DMS 273 treated with DMSO at 0.1 percent for 48 hours (cell line): ENCODE measurements at regions not wholly inside any gene's neighbourhood (a gene's known extent, or its start where the extent isn't known, plus 50 kb on each side); places are given as distances from the start of the nearest gene placed in this dataset.

Experiments
- DNase-seq: peaks from one replicate; lab custom pipeline; 2025; lab: John Stamatoyannopoulos, UW

DNA sequence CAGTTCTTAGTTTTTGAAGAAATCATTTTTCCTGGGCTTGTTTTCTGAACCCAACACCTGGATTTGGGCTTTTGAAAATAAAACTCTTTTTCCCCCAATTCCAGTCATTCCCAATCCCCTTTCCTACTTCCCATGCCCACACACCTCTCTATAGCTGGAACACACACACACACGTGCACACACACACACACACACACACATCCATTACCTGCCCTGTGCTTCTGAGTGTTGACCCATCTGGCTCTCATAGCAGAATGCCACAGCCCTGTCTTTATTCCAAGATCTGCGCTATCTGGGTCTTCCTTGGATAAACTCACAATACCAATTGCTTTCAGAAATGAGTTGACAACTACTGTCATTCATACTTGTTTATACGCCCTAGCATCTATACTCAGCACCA, 54.9 kb upstream of the C4orf54 start:
- DNase-seq: no peak

DNA sequence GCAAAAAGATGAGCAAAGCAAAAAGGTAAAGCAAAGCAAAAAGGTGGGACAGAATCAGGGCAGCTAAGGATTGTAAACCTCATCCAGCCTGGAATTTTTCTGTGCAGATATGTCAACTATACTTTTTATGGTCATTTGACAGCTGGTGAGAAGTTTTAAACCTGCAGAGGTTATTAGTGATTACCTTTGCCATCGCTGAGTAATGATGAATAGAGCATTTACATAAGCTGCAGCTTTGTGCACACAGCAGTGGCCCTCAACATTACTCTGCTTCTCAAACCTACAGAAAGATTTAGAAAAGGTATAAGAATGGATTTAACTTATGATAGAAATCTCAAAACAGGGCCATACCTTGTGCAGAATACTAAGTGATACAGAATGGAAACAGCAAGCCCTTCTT, 54.5 kb upstream of the C4orf54 start:
- no peak for DNase-seq

DNA sequence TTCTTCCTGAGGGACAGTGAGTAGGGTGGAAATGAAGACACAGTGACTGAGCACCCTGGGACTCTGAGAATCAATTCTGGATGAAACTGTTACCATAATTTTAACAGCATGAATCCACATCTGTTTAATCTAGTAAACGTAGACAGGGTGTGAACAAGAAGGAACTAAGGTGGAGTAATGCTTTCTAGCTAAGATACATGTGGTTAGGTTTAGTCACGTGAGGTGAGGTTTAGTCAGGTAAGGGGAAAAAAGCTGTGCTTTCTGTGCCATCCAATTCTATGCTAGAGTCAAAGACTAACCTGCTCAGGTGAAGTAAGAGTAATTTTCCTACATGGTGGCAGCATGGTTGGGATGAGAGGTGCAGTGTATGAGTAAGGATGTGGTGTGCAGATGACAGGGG, 54.0 kb upstream of the C4orf54 start:
- DNase-seq: no peak

DNA sequence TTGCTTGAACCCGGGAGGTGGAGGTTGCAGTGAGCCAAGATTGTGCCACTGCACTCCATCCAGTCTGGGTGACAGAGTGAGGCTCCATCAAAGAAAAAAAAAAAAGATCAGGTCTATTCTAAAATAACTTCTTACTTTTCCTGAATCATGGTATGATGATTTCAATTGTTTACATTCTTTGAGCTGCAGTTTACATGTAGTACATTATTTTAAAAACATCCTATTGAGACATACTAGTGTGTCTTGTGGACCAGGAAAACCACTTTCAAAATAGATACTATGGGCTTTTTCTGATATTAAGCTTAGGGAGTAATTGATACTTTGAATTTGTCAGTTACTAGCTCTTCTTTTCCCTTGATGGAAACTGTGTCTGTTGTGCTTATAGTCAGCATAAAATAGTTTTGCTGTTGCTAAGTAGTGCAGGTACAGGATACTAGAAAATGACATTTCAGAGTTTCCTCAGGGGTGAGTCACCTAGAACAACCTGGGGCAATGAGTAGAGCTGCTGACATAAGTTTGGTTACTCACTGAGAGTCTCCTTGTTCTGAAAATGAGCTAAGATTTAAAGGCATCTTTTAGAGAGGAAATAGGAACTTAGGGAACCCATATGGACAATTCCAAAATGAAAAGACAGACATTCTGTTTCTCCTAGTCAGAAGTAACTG, 53.2 kb upstream of the C4orf54 start:
- DNase-seq: no peak

DNA sequence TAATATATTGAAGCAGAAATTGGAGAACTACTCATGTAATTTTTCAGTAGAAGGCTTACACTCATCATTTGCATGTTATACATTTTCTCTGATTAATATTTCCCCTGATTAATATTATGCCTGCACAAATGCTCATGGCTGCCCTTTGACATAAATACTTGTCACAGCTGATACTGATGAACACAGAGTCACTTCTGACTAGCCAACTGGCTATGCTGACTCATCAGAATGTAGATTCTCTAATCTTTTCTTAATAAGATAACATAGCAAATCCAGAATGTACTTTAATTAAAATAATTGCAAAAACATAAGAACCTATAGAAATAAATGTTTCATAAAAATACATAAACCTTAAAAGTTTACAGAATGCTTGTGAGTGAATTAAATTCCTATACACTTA, 52.4 kb upstream of the C4orf54 start:
- no peak for DNase-seq

DNA sequence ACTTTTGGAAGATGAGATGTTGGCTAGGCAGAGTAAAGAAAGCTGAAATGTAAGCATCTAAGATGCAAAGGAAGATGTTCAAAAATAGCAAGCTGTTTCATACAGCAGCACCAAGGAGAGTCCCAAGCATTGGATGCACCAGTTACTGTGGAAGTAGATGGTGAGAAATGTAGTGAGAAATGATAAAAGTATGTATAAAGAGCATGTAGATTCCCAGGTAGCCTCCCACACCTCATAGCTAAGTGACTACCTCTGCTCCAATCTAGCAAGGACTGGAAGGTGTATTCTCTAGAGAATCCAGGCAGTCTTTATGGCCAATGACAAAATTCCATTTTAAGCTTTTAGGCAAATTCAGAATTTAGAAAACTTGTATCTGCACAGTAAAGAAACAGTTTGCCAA, 50.9 kb upstream of the C4orf54 start:
- DNase-seq: no peak
